Stimulated activated memory B cell treated with anti-CD40 and anti-IgM and Interleukin-4, amounts not matched to agents 10 μg/mL and 1 μg/mL and 100 μg/mL, for 72 hours (primary cell): ENCODE measurements at regions not wholly inside any gene's neighbourhood (a gene's known extent, or its start where the extent isn't known, plus 50 kb on each side); places are given as distances from the start of the nearest gene placed in this dataset.
"Not testable (repeated sequence)": the region's sequence is repeated elsewhere in the genome, so short reads cannot be mapped to it uniquely, and the experiment has no call there.

Experiments
- ATAC-seq: fragments of 150-1000 bp; cut with Tn5 transposase; 2 replicates; pipeline ENCODE4 v1.10.0; 2021
- H3K27ac Mint-ChIP-seq: one replicate; pipeline ENCODE4 v1.8.0; 2022; ENCODE audit warnings: mild to moderate bottlenecking, mixed read lengths
- H3K27me3 Mint-ChIP-seq: one replicate; pipeline ENCODE4 v1.8.0; 2022; ENCODE audit warnings: mixed read lengths
- H3K36me3 Mint-ChIP-seq: one replicate; pipeline ENCODE4 v1.8.0; 2022; ENCODE audit warnings: mixed read lengths
- H3K4me1 Mint-ChIP-seq: one replicate; pipeline ENCODE4 v1.8.0; 2022; ENCODE audit warnings: mixed read lengths
- H3K4me3 Mint-ChIP-seq: one replicate; pipeline ENCODE4 v1.8.0; 2022; ENCODE audit warnings: mild to moderate bottlenecking, moderate library complexity, mixed read lengths
- H3K9me3 Mint-ChIP-seq: one replicate; pipeline ENCODE4 v1.8.0; 2022; ENCODE audit warnings: mixed read lengths

DNA sequence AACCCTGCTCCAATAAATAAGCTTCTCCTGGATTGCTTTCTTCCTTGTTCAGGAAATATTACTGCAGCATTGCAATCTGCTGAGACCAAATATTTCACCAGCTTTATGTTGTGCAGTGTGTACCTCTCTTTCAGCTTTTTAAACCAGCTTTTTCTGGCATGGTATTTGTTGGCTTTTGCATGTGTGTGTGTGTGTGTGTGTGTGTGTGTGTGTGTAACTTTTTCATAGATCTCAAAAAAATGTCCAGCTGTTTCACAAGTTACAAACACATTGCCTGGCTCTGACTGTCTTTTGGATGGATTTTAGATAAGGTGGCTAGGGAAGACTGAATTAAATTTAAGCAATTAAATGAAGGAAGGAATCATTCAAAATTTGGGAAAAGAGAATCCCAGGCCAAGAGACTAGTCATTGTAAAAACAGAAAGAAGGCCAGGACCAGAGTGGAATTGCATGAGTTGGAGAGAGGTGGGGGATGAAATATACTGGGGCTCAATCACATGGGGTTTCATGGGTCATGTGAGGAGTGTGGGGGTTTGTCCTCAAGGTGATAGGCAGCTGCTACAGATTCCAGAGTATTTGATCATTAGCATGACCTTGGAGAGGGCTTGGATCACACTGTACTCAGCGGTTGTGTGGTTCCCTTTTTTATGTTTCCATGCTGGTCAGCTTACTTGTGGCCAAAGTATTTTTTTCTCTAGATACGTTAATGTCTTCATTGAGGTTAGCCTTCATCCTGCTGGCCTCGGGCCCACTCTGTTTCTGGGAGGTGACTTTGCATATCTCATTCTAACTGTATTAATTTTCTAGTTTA, 357.7 kb upstream of the BOD1L1 start:
- Mint-ChIP-seq H3K27ac (no peak overlapping the region), H3K9me3 (peaks cover 2% of the 10 kb centered on the region), H3K4me3 (no peak overlapping the region), H3K4me1 (peaks cover 12% of the 10 kb centered on the region), H3K36me3 (no peaks in the 10 kb centered on the region), H3K27me3 (no peaks in the 10 kb centered on the region)
- ATAC-seq, result no peak

DNA sequence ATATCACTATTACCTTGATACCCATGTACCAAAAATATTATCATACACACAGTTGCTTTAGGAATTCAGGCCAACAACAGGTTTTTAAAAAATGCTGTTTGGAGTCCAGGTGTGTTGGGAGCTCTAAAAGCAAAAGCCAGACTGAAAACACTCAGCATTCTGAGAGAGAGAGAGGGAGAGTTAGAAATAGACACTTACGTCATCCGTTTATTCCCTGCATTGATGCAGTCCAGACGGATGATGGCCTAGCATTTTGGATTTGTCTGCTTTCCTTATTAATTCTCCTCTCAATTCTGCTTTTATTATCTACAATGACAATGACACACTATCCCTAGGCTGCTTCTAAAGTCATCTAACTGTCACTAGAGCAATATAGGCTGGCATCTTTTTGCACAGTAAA, 358.3 kb upstream of the BOD1L1 start:
- peaks cover 2% of the 10 kb centered on the region for H3K9me3 Mint-ChIP-seq
- no peaks in the 10 kb centered on the region for H3K36me3 Mint-ChIP-seq
- H3K4me3 Mint-ChIP-seq, result no peak overlapping the region
- no peaks in the 10 kb centered on the region for H3K27me3 Mint-ChIP-seq
- ATAC-seq, result no peak
- no peak overlapping the region for H3K27ac Mint-ChIP-seq
- H3K4me1 Mint-ChIP-seq, result peaks cover 12% of the 10 kb centered on the region

DNA sequence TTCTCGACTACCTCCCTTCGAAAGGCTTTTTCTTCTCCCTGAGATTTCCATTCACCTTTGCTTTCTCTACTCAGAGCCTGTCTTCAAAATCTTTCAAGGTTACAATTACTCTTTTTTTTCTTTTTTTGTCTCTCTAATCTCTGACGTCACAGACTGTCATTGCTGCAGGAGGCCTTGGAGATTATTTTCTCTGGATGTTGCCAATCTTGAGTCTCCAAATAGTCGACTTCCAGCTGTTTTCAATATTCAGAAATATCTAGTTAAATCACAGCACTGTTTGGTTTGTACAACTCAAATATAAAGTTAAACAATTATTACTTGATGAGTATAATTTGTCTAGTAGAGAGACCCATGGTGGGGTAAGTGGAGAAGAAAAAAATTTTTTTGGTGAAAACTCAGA, 359.0 kb upstream of the BOD1L1 start:
- peaks cover 12% of the 10 kb centered on the region for H3K4me1 Mint-ChIP-seq
- ATAC-seq, result no peak
- H3K36me3 Mint-ChIP-seq, result no peaks in the 10 kb centered on the region
- H3K27ac Mint-ChIP-seq, result no peak overlapping the region
- no peaks in the 10 kb centered on the region for H3K27me3 Mint-ChIP-seq
- no peak overlapping the region for H3K4me3 Mint-ChIP-seq
- peaks cover 2% of the 10 kb centered on the region for H3K9me3 Mint-ChIP-seq

DNA sequence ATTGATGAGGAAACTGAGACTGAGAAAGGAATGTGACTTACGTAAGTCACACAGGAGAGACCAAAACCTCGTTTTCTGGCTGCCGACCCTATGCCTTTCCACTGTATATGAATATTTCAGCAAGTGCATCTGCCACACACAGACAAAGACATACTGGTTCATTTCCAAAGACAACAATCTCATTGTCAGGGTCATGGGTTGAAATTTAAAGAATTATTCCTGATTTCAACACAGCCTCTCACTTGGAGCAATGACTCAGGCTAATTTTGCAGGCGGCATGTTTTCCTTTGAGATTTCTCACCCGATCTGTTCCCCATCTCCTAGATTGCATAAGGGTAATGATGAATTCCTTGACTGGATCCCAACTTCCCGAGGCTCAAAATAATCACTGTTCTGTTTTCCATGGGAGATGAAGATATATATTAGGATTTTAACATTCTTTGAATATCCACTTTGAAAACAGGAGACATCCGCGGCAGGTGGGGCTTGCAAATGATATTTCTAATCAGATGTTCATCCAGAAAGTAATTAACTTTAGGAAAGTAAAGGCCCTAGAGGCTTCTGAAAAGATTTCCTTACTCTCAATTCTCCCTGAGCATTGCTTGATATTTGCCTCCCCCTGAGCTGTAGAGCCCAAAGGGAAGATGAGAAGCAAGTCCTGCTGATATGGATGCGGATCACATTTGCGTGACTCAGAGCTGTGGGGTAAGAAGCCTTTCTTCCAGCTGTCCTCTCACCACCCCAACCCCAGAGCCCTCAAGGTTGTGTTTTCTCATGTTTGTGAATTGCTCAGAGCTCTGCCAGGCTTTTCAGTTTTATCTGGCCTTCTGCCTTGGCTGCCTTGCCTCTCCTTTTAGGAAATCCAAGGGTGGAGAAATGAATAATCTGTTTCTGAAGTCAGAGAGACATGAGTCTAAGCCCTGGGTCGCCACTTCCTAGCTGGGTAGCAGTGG, 361.1 kb upstream of the BOD1L1 start:
- no peak for ATAC-seq

DNA sequence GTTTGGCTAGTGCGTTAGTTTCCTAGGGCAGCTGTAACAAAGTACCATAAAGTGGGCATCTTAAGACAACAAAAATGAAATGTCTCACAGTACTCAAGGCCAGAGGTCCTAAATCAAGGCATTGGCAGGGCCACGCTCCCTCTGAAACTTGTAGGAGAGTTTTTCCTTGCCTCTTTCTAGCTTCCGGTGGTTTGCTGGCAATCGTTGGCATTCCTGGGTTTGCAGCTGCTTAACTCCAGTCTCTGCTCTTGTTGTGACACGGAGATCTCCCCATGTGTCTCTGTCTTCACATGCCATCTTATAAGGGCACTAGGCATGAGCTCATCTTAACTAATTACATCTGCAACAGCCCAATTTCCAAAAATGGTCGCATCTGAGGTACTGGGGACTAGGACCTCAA, 362.0 kb upstream of the BOD1L1 start:
- no peak for ATAC-seq
- no peak overlapping the region for H3K4me3 Mint-ChIP-seq

More for the DNA sequence above, 361.1 kb upstream of the BOD1L1 start:
- Mint-ChIP-seq H3K36me3 (no peaks in the 10 kb centered on the region), H3K4me3 (no peak overlapping the region), H3K27me3 (no peaks in the 10 kb centered on the region), H3K9me3 (peaks cover 2% of the 10 kb centered on the region), H3K4me1 (no peaks in the 10 kb centered on the region), H3K27ac (no peak overlapping the region)

DNA sequence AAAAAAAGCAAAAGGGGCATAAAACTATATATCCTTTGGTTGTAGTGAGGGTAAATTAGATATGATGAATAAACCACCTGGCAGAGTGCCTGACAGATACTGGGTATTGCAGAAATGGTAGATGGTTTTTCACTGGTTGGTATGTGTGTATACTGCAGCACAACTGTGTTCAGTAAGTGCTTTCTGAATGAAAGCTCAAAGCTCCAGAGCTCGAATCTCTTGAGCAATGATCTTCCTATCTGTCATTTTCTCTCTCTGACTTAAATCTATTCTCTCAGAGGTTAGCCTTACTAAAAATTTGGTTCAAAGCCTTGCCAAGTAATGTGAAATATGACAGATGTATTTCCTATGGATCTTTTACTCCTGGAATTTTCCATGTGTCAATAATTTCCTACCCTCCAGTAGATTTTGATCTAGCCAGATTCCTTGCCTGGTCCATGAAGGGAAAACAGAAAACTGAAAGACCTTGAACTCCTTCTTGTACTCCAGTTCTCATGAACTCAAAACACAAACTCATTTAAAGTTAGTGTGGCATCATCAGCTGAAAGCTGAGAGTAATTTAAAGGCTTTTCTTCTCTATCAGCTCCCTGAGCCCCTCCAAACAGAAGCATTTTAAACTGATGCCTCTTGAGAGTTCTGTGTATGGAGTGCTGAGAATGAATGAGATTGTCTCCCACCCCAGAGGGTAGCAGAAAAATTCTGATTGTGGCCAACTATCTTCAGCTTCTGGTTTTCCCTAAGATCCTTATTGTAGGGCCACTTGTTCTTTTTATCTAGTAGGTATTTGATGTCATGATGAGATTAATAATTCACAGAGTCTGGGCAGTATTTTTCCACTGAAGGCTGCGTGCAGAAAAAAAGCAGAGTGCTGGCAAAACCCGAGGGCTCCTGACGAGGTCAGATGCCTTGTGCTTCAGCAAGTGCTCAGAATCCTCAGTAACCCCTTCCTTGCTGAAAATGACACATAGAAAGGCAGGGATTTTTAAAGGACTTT, 363.4 kb upstream of the BOD1L1 start:
- Mint-ChIP-seq H3K9me3 (no peaks in the 10 kb centered on the region), H3K27ac (no peak overlapping the region), H3K4me1 (no peaks in the 10 kb centered on the region), H3K4me3 (no peak overlapping the region), H3K36me3 (no peaks in the 10 kb centered on the region), H3K27me3 (no peaks in the 10 kb centered on the region)
- ATAC-seq, result no peak

More for the DNA sequence above, 362.0 kb upstream of the BOD1L1 start:
- no peaks in the 10 kb centered on the region for H3K9me3 Mint-ChIP-seq
- no peak overlapping the region for H3K27ac Mint-ChIP-seq
- no peaks in the 10 kb centered on the region for H3K36me3 Mint-ChIP-seq
- no peaks in the 10 kb centered on the region for H3K4me1 Mint-ChIP-seq
- no peaks in the 10 kb centered on the region for H3K27me3 Mint-ChIP-seq

DNA sequence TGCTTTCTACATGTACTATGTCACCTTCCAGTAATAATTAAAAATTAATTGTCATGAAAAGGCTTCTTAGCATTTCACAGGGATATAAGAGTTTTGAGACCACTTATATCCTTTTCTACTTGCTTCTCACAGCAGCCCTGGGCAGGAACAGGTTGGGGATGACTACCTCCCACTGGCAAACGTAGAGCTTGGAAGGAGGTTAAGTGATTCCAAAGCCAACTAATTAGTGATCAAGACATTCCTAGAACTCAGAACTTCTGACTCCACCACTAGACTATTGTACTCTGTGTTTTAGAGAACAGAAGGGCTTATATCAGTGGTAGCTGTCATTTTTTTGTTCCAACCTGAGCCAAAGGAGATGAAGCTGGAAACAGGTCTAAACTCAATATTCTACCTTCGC, 364.5 kb upstream of the BOD1L1 start:
- ATAC-seq, result no peak
- H3K36me3 Mint-ChIP-seq, result no peaks in the 10 kb centered on the region
- no peak overlapping the region for H3K27ac Mint-ChIP-seq
- H3K4me3 Mint-ChIP-seq, result no peak overlapping the region
- H3K4me1 Mint-ChIP-seq, result no peaks in the 10 kb centered on the region
- no peaks in the 10 kb centered on the region for H3K9me3 Mint-ChIP-seq
- no peaks in the 10 kb centered on the region for H3K27me3 Mint-ChIP-seq

DNA sequence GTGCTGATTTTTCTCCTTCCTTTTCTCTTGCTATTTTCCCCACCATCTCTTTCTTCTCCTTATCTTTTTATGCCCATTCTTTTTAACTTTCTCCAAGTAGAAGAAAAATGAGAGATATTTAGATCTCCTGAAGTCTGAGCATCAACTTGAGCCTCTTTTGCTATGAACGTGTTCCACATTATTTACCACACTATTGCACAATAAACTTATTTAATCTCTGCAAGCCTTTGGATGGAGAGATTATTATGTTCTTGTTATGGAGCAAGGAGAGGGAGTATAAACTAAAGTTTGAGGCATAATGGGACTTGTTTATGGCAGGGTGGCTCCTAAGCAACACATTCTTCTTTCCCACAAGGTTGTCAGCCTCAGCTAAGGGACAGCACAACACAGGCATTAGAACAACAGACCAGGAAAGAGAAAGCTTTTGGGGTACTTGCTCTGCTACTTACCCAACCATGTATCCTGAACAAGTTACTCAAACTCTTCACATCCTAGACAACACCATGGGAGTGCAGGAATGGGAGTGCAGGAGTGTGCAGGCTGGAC, 365.5 kb upstream of the BOD1L1 start:
- Mint-ChIP-seq H3K36me3 (no peaks in the 10 kb centered on the region), H3K4me3 (no peak overlapping the region), H3K27me3 (no peaks in the 10 kb centered on the region), H3K9me3 (no peaks in the 10 kb centered on the region), H3K4me1 (no peaks in the 10 kb centered on the region), H3K27ac (no peak overlapping the region)
- no peak for ATAC-seq

DNA sequence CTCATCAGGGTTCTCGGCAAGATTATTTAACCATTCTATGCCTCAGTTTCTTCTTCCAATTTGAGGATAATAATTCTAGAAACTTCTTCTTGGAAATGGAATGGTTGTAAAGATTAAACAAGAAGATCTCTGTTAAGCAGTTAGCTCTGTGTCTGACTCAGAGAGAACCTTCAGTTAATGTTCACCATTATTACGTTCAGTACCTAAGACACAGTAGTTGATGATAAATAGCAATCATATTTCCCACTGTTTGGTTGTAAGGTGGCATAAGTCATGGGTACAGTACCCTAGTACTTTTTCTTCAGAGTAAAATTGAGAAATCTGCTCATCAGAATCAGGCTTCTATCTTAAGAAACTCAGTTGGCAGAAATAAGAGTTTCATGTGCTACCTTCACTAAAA, 366.5 kb upstream of the BOD1L1 start:
- H3K27me3 Mint-ChIP-seq, result no peaks in the 10 kb centered on the region
- ATAC-seq, result no peak
- H3K4me1 Mint-ChIP-seq, result no peaks in the 10 kb centered on the region
- no peaks in the 10 kb centered on the region for H3K9me3 Mint-ChIP-seq
- H3K36me3 Mint-ChIP-seq, result no peaks in the 10 kb centered on the region
- no peak overlapping the region for H3K27ac Mint-ChIP-seq
- H3K4me3 Mint-ChIP-seq, result no peak overlapping the region

DNA sequence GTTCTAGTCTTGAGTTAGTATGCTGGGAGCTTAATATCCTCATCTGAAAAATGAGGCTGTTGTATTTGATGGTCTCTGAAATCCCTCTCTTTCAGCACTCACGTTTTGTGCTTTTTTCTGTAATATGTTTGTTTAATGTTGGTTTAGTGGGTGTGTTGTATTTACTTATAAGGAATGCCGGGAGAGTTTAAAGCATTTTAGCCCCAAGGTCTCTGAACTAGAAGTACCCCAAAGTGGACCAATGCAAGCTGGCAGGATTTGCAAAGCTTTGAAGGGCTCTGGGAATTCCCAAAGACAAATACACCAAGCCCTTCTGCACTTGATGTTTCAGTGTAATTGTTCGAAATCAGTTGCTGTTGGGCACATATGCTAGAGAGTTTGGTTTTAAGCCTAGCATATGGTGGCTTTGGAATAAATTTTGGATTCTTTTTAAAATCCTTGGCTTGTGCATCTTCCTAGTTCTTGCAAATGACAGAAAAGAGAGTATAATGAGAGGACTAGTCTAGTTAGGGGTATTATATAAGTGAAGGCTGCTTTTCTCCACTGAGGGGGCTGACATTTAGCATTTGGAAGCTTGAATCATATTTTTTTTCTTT, 371.4 kb upstream of the BOD1L1 start:
- Mint-ChIP-seq H3K4me3 (no peak overlapping the region), H3K27me3 (no peaks in the 10 kb centered on the region)

DNA sequence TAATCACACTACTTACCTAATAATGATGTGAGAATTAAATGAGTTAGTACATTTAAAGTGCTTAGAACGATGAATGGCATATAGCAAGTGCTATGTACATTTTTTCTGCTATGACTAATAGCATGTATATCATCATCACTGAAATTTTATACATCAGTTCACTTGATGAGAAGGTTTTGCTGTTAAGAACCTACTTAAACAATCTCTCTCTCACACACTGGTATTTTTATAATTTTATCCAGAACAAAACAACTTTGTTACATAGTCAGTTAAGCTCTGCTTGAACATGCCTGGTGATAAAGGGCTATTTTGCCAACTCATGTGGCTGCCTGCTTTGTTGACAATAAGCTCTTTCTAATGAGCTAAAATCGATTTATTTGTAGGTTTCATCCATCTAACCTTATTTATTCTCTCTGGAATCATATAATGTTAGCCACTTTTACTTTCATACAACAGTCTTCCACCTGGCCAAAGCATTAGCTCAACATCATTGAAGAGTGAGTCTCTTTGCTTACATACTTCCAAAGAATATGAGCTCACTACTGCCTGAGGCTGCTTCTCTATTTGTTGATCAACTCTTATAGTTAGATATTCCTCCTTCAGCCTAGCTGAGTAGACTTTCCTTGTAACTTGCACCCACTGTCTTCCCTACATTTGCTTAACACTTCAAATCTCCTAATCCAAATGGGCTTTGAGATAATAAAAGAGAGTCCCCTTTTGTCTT, 372.7 kb upstream of the BOD1L1 start:
- Mint-ChIP-seq H3K27ac (no peak overlapping the region), H3K9me3 (peaks cover 14% of the 10 kb centered on the region), H3K27me3 (no peaks in the 10 kb centered on the region), H3K4me3 (no peak overlapping the region), H3K4me1 (no peaks in the 10 kb centered on the region), H3K36me3 (peaks cover 23% of the 10 kb centered on the region)
- ATAC-seq, result no peak

More for the DNA sequence above, 371.4 kb upstream of the BOD1L1 start:
- Mint-ChIP-seq H3K4me1 (no peaks in the 10 kb centered on the region), H3K27ac (no peak overlapping the region), H3K36me3 (peaks cover 23% of the 10 kb centered on the region), H3K9me3 (peaks cover 14% of the 10 kb centered on the region)
- no peak for ATAC-seq

DNA sequence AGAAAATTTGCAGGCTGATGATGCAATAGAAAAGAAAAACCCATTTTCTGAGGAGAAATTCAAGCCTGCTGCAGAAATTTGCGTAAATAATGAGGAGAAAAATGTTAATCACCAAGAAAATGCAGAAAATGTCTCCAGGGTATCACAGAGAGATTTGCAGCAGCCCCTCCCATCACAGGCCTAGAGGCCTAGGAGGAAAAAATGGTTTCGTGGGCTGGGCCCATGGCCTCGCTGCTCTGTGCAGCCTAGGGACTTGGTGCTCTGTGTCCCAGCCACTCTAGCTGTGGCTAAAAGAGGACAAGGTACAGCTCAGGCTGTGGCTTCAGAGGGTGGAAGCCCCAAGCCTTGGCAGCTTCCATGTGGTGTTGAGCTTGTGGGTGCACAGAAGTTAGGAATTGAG, 374.8 kb upstream of the BOD1L1 start:
- not testable (repeated sequence) for H3K4me1 Mint-ChIP-seq

DNA sequence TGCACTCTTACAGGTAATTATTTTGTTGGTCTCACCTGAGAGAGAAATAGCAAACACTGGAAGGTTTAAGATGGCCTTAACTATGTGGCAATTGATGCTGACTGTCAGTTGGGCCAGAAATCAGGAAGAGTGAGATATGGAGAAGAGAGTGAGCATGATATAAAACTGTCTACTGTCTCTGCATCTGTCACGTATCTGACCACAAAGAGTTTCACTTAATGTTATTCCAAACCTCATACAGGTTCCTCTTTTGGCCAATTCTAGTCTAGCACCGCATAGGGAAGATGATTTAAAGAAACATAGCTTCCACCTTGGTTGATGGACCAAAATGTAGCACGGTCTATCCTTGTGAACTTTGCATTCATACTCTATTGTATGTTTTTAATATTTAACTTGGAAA, 381.0 kb upstream of the BOD1L1 start:
- Mint-ChIP-seq H3K4me1 (peaks cover 10% of the 10 kb centered on the region), H3K36me3 (peaks cover 3% of the 10 kb centered on the region), H3K4me3 (no peak overlapping the region), H3K9me3 (peaks cover 4% of the 10 kb centered on the region), H3K27ac (no peak overlapping the region), H3K27me3 (no peaks in the 10 kb centered on the region)
- peak; percentile 83 for ATAC-seq

More for the DNA sequence above, 374.8 kb upstream of the BOD1L1 start:
- Mint-ChIP-seq H3K9me3 (peaks cover 14% of the 10 kb centered on the region), H3K36me3 (peaks cover 23% of the 10 kb centered on the region)
- ATAC-seq, H3K4me3 Mint-ChIP-seq, H3K27me3 Mint-ChIP-seq, H3K27ac Mint-ChIP-seq: not testable (repeated sequence)
